Heart left ventricle (tissue), 13 donors: ENCODE measurements at regions not wholly inside any gene's neighbourhood (a gene's known extent, or its start where the extent isn't known, plus 50 kb on each side); places are given as distances from the start of the nearest gene placed in this dataset.

Experiments used
- CTCF ChIP-seq, 12 donors: fragments of 200-600 bp; sonication (generic) in 4 of 12; IDR thresholded peaks; one replicate each; pipeline versions ENCODE4 v1.5.0 to v1.8.0; 2018 to 2022; ENCODE audit warnings: antibody characterized with exemption in 12 of 12, mild to moderate bottlenecking in 5 of 12
- POLR2A ChIP-seq, 2 donors: fragments of 450-650 bp; IDR thresholded peaks; one replicate each; pipeline ENCODE4 v1.6.1; 2017; ENCODE audit warnings: antibody characterized with exemption in 2 of 2, mild to moderate bottlenecking in 2 of 2, moderate library complexity in 2 of 2
- donor health status: ischemic (EF 13 %, LVEDD 7.1; RV severe dilation, severe dysfunction).
- donor health status: DM: no; HTN: yes; CAD: no.
- donor health status: DM: no; HTN: no; CAD: no.
- donor health status: ischemic (EF 25% LVEDD 6.9; RV normal size, moderate dysfunction).
- donor health status: ischemic (EF 25% LVEDD 5.7; RV mildly dilated, moderate dysfunction).
- donor health status: ischemic (EF 35%, LVEDD 5.7; RV mildly dilated, moderate dysfunction).
- donor health status: nonischemic (EF 11% LVEDD 7.7; RV severe dilation, severe dysfunction).
- donor health status: DM: yes; HTN: yes; CAD: no.
- donor health status: PGD.
- donor health status: ischemic (EF 29% LVEDD 5.4; RV normal size, mild dysfunction).
- donor health status: nonischemic (EF 23%, LVEDD 6.1; RV moderate dilation, normal function).

GRCh38 chr10:111429288-111430028, 352.6 kb downstream of the ADRA2A start:
- TF ChIP-seq CTCF (IDR thresholded peaks at IDR 0.05) = no peak
- no peak for TF ChIP-seq POLR2A (IDR thresholded peaks at IDR 0.05)
